H7 (cell line): ENCODE measurements at regions not wholly inside any gene's neighbourhood (a gene's known extent, or its start where the extent isn't known, plus 50 kb on each side); places are given as distances from the start of the nearest gene placed in this dataset.
A peak's percentile ranks its signal among the peaks of the same experiment; 100 is the strongest.

ENCODE experiments used
- DNase-seq: peaks from one replicate; pipeline ENCODE4 v3.0.0; 2012
- H3K27me3 ChIP-seq: 2 replicates; pipeline ENCODE4 v1.6.0; 2011; ENCODE audit warnings: mild to moderate bottlenecking, low read length; ENCODE audit not compliant: control insufficient read depth, insufficient read depth
- H3K36me3 ChIP-seq: replicated peaks from 2 replicates; pipeline ENCODE4 v1.5.1; 2011; ENCODE audit warnings: low read length; ENCODE audit not compliant: control insufficient read depth, insufficient read depth
- H3K4me3 ChIP-seq: 2 replicates; pipeline ENCODE4 v1.5.1; 2011; ENCODE audit warnings: low read depth, mild to moderate bottlenecking, control low read depth, low read length, moderate library complexity; ENCODE audit not compliant: insufficient read depth

DNA sequence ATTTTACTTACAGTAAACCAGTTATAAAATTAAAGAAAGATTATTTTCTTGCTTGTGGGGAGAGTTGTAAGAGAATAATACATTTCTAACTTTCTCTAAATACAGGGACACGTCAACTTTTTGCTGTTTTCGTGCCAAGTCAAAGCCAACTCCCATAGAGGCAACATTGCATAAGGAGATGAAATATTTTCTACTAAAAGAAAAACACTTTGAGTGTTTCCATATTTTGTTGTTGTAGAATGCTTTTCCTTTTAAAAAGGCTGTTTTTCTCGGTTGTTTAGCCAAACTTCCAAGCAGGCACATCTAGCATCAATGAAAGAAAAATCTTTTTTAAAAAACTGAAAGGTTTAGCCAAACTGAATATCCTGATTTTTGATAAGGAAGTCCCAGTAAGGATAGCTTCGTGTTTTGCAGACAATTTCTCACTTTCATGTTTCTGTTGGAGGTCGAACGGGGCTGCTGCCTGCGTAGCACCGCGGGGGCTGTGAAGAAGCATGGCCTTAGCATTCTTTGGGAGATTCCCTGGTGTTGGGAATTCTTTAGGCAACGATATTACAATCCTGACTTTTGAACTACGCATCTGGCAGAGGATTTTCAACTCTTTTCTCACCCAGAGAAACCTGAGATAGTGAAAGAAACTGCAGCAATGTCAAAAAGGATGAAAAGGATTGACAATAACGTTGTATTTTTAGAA is 108.1 kb upstream of the FBXL7 start:
- H3K4me3 ChIP-seq = no peak overlapping the region
- DNase-seq = peak; percentile 27
- H3K27me3 ChIP-seq = no peaks in the 10 kb centered on the region
- H3K36me3 ChIP-seq = no peaks in the 10 kb centered on the region

DNA sequence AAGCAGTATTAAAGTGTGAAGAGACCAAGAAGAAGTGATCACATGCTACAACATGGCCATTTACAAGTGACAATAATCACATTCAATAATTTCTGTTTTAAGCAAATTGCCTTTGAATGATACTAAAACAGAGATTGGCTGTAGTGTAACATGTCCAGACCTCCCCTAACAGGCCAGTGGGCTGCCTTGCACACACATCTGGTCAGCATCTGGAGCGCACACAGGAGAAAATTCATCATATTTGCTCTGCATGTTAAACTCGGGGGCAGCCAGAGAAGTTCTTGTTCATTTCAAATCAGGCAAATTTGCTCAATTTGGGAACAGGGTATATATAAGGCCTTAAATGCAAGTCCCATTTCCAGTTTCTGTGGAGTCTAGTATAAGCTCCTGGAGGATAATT is 111.1 kb upstream of the FBXL7 start:
- no peak for DNase-seq
- no peaks in the 10 kb centered on the region for H3K36me3 ChIP-seq
- H3K27me3 ChIP-seq = no peaks in the 10 kb centered on the region
- H3K4me3 ChIP-seq = no peak overlapping the region

DNA sequence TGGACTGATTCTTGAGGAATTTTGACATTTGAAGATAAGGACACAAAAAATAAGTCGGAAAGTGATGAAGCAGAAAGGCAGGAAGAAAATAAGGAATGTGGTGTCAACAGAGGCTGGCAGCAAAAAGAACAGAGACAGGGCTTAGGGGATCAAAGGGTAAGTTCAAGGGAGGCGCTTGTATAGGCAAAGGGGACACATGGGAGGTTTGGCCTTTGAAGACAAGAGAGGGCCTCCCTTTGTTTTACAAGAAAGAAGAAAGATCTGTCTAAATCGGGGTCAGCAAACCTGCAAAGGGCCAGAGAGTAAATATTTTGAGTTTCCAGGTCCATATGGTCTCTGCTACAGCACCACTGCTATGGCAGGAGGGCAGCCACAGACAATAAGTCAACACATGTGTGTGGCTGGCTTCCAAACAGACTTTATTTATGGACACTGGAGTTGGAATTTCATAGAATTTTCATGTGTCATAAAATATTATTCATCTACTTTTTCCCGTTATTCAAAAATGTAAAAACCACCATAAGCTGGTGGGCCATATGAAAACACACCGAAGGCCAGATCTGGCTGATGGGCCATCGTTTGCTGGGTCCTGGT is 112.0 kb upstream of the FBXL7 start:
- H3K4me3 ChIP-seq = no peak overlapping the region
- DNase-seq = no peak
- no peaks in the 10 kb centered on the region for H3K27me3 ChIP-seq
- H3K36me3 ChIP-seq = no peaks in the 10 kb centered on the region

DNA sequence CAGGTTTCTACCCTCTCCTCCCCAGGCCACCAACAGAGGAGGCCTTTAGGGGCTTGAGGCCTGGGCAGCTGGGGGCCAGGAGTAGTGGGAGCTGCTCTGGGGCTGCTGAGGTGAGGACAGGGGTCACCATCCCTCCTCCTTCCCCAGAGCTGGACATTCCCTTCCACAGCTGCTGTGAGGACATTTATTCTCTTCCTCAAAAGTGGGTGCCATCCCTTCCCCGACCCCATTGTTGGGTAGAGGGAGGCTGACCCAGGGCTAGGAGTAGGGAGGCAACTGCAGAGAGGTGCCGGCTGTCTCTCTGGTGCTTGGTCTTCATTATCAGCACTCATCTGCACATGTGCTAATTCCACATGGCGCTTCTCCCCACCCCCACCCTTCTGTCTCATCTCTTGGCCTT is 113.9 kb upstream of the FBXL7 start:
- H3K27me3 ChIP-seq = no peaks in the 10 kb centered on the region
- H3K36me3 ChIP-seq = no peaks in the 10 kb centered on the region
- DNase-seq = no peak
- H3K4me3 ChIP-seq = no peak overlapping the region

DNA sequence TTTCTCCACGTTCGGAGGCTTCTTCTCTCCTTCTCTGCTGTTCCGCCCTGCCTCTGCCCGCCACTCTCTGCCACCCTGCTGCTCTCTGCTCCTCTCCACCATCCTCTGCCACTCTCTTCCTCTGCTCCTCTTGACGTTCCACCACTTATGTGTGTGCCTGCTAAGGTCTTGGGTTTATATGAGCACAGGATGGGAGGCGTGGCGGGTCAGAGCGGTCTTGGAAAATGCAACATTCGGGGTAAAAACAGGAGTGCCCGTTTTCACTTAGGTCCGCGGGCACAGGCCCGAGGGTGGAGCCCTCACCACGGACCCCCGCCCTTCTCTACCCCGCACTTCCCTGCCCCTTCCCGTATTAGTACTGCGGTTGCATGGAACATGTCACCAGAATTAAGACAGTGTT is 114.4 kb upstream of the FBXL7 start:
- no peak overlapping the region for H3K4me3 ChIP-seq
- no peak for DNase-seq
- H3K36me3 ChIP-seq = no peaks in the 10 kb centered on the region
- H3K27me3 ChIP-seq = no peaks in the 10 kb centered on the region

DNA sequence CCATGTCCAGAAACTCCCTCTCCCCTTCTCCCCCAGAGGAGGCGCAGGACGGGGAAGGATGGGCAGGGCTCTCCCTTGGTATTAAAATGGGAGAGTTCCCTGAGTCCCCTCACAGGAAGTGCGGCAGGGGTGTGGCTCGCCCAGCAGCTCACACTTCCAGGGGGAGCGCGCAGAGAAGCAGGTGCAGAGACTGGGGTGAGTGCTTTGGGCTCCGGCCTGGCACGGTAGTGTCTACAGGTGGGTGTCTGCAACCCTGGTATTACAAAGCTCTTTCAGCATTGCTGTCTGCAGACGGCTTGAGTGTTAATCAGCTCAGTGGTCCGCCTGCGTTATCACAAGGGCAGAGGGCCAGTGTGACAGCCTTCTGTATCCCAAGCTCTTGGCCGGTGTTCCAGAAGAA is 114.9 kb upstream of the FBXL7 start:
- no peaks in the 10 kb centered on the region for H3K27me3 ChIP-seq
- H3K4me3 ChIP-seq = no peak overlapping the region
- DNase-seq = no peak
- H3K36me3 ChIP-seq = no peaks in the 10 kb centered on the region

DNA sequence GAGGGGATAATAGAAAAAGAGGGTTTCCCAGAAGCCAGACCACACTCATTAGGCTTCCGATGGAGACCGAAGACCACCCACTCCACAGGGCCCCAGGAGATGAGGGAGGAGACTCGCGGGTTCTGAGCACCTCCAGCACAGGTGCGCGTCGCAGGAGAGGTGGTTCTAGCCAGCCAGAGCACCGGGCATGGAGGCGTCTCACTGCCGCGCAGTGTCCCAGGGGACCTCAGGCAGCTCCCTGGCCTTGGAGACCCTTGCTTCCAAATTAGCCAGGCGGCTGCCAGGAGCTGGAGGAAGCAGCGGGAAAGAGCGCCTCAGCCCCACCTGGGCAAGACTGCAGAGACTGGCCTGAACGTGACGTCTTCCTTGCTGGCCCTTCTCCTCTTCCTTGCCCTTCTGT is 115.4 kb upstream of the FBXL7 start:
- no peaks in the 10 kb centered on the region for H3K36me3 ChIP-seq
- H3K27me3 ChIP-seq = no peaks in the 10 kb centered on the region
- no peak overlapping the region for H3K4me3 ChIP-seq
- no peak for DNase-seq

DNA sequence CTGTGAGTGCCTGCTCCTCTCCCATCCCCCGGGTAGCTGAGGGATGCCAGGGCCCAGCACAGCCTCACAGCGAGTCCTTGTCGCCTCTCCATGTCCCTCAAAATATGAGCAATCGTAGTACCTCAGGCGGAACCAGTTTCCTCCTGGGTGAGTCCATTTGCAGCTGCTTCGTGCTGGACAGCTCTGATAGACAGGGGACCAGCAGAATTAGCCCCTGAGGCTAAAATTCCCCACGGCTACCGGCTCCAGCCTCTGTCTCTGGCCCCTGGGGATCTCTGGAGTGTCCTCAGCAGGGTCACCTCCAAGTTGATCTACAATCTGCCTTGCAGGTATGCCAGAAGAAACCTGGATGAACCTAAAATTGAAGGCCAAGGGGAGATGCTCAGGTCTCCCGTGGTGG is 115.8 kb upstream of the FBXL7 start:
- H3K4me3 ChIP-seq = no peak overlapping the region
- no peak for DNase-seq
- no peaks in the 10 kb centered on the region for H3K27me3 ChIP-seq
- H3K36me3 ChIP-seq = no peaks in the 10 kb centered on the region

DNA sequence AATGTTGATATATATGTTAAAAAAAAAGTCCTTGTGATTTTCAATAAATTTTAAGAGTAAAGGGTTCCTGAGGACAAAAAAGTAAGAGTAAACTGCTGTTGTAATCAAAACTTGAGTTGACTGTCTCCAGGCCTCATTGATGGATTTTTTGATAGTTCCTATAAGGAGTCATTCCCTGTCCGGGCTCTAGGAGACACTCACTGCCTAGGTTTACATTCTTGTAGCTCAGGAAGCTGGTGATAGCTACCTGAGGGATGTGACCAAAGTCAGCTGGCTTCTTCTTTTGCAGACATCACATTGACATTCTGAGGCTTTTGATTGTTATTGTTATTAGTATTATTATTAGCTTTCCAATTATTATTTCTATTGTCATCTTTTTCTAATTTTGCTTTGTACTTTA is 116.5 kb upstream of the FBXL7 start:
- Histone ChIP-seq H3K27me3 (no peaks in the 10 kb centered on the region), H3K4me3 (no peak overlapping the region), H3K36me3 (no peaks in the 10 kb centered on the region)
- peak; percentile 65 for DNase-seq

DNA sequence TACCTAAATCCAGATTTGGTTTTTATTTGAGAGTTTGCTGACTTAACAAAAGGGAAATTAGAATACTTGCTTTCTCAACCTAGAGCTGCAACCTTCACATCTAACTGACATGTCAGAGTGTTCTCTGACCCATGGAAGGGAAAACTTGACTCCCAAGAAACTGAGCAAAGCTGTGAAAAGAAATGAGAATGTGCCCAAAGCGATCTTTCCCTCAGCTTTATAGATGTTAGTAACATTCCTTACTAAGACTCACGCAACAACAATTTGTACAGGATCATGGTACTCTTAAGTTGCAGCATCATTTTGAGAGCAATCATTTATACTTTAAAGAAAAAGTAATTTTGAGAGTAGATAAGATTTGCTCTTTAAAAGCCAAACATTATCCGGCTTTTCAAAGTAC is 117.0 kb upstream of the FBXL7 start:
- Histone ChIP-seq H3K4me3 (no peak overlapping the region), H3K36me3 (no peaks in the 10 kb centered on the region), H3K27me3 (no peaks in the 10 kb centered on the region)
- no peak for DNase-seq

DNA sequence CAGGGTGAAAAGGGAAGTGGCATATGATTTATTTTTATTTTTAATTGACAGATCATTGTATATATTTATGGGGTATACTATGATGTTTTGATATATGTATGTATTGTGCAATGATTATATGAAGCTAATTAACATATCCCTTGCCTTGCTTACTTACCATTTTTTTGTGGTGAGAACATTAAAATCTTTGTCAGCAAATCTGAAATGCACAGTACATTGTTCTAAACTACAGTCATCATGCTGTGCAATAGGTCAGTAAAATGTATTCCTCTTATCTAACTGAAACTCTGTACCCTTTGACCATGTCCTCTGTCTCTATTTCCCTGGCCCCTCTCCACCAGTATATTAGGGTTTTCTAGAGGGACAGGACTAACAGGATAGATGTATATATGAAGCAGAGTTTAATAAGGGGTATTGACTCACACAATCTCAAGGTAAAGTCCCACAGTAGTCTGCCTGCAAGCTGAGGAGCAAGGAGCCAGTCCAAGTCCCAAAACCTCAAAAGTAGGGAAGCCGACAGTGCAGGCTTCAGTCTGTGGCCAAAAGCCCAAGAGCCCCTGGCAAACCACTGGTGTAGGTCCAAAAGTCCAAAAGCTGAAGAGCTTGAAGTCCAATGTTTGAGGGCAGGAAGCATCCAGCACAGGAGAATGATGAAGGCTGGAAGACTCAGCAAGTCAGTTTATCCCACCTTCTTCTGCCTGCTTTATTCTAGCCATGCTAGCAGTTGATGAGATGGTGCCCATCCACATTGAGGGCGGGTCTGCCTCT is 122.2 kb upstream of the FBXL7 start:
- Histone ChIP-seq H3K27me3 (no peaks in the 10 kb centered on the region), H3K4me3 (no peak overlapping the region), H3K36me3 (no peaks in the 10 kb centered on the region)
- no peak for DNase-seq

DNA sequence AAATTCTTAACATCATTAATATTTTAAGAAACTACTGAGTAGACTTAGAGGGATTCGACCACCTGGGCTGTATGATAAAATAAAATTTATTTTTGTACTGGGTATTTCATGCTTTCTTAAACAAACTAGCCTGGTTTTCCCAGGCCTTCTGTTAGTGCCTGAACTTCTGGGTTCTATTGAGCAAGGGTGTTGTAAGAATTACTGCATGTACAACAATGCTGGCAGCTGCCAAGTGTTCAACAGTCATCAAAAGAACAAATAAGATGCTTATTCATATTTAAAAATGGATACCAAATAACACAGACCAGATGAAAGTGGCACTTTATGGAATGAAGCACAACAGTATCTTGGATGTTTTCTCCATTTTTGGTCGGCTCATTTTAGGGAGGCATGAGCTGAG is 123.2 kb upstream of the FBXL7 start:
- no peaks in the 10 kb centered on the region for H3K36me3 ChIP-seq
- no peak overlapping the region for H3K4me3 ChIP-seq
- no peaks in the 10 kb centered on the region for H3K27me3 ChIP-seq
- DNase-seq = no peak

DNA sequence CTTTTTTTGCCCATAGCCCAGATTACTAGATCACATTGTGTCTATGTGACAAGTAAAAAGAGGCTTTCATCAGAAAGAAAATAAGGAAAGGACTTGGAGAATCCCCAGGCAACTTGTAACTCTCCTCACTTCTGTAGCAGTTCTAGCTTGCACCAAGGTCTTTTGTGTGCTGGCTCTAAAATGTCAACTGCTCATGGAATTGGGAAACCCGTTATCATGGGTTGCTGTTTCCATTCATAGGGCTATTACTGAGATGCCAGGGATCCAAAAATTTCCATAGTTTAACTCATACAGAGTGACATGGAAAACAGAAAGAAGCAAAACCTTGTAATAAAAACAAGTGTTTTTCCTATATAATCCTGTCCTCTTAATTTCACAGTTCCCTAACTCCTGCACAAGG is 123.9 kb upstream of the FBXL7 start:
- Histone ChIP-seq H3K36me3 (no peaks in the 10 kb centered on the region), H3K27me3 (no peaks in the 10 kb centered on the region), H3K4me3 (no peak overlapping the region)
- DNase-seq = no peak

DNA sequence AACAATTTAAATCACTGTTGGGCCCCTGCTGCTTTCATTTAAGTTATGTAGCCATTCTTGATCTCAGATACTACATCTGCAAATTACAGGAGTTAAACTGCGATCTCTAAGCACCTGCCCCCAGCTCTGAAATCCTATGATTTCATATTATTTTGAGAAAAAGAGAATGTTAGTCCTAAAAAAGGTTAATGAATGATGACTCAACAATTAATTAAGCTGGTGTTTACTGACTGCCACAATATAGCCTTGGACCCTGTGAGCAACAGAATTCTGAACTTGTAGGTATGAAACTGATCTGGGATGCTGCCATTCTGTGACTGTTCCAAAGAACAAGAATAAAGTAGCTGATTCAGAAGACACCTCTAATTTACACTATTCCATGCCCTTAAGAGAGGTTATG is 124.4 kb upstream of the FBXL7 start:
- no peak overlapping the region for H3K4me3 ChIP-seq
- H3K27me3 ChIP-seq = no peaks in the 10 kb centered on the region
- no peak for DNase-seq

DNA sequence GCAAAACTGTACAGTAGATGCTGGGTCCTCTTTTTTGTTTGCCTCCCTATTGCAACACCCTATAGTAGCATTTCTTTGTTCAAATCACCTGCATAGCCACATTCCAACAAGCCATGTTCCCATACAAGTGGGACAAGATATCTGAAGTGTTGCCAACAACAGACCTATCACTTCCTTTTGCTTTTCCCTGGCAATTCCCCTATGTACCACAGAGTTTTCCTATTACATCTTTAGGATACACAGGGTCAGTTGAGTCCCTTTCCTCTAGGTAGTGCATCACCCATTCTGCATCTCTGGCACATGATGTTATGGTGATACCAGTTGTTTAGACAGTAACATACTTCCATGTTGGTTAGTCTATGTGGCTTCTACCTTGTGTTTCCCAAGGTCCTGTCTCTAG is 125.1 kb upstream of the FBXL7 start:
- H3K27me3 ChIP-seq = no peaks in the 10 kb centered on the region

More for the DNA sequence above, 124.4 kb upstream of the FBXL7 start:
- no peaks in the 10 kb centered on the region for H3K36me3 ChIP-seq

More for the DNA sequence above, 125.1 kb upstream of the FBXL7 start:
- Histone ChIP-seq H3K4me3 (no peak overlapping the region), H3K36me3 (no peaks in the 10 kb centered on the region)
- DNase-seq = no peak
